Ishikawa (cell line): ENCODE measurements at regions not wholly inside any gene's neighbourhood (a gene's known extent, or its start where the extent isn't known, plus 50 kb on each side); places are given as distances from the start of the nearest gene placed in this dataset.

ENCODE experiments used
- CEBPB ChIP-seq: IDR thresholded peaks from 2 replicates; pipeline ENCODE4 v1.6.1; 2012
- CREB1 ChIP-seq: IDR thresholded peaks from 2 replicates; pipeline ENCODE4 v1.6.1; 2012; ENCODE audit warnings: low read depth
- EGR1 ChIP-seq: IDR thresholded peaks from 2 replicates; pipeline ENCODE4 v1.6.1; 2012
- EP300 ChIP-seq: IDR thresholded peaks from 2 replicates; pipeline ENCODE4 v1.6.1; 2012; ENCODE audit warnings: borderline replicate concordance
- FOXM1 ChIP-seq: IDR thresholded peaks from 2 replicates; pipeline ENCODE4 v1.6.1; 2012; ENCODE audit warnings: low read depth, borderline replicate concordance
- MAX ChIP-seq: IDR thresholded peaks from 2 replicates; pipeline ENCODE4 v1.6.1; 2012
- NFIC ChIP-seq: IDR thresholded peaks from 2 replicates; pipeline ENCODE4 v1.6.1; 2012
- RAD21 ChIP-seq: IDR thresholded peaks from 2 replicates; pipeline ENCODE4 v1.6.1; 2012; ENCODE audit warnings: low read depth
- REST ChIP-seq: IDR thresholded peaks from 2 replicates; pipeline ENCODE4 v1.6.1; 2012; ENCODE audit warnings: low read depth, mild to moderate bottlenecking
- TAF1 ChIP-seq: IDR thresholded peaks from 2 replicates; pipeline ENCODE4 v1.6.1; 2012; ENCODE audit warnings: low read depth, mild to moderate bottlenecking
- TCF12 ChIP-seq: IDR thresholded peaks from 2 replicates; pipeline ENCODE4 v1.6.1; 2012; ENCODE audit warnings: low read depth
- TEAD4 ChIP-seq: IDR thresholded peaks from 2 replicates; pipeline ENCODE4 v1.6.1; 2012
- USF1 ChIP-seq: IDR thresholded peaks from 2 replicates; pipeline ENCODE4 v1.6.1; 2012
- YY1 ChIP-seq: IDR thresholded peaks from 2 replicates; pipeline ENCODE4 v1.6.1; 2012; ENCODE audit warnings: low read depth
- ZBTB7A ChIP-seq: IDR thresholded peaks from 2 replicates; pipeline ENCODE4 v1.6.1; 2012; ENCODE audit warnings: low read depth

GRCh38 chr9:84481231-84481630 is 140.7 kb upstream of the SLC28A3 start:
- TF ChIP-seq EGR1: no peak
- no peak for TF ChIP-seq FOXM1
- no peak for TF ChIP-seq TCF12
- no peak for TF ChIP-seq CREB1
- no peak for TF ChIP-seq ZBTB7A

- TF ChIP-seq ZBTB7A (no peak), FOXM1 (no peak), RAD21 (no peak), REST (no peak), YY1 (no peak), CEBPB (no peak), USF1 (no peak), TAF1 (no peak), CREB1 (no peak), EP300 (no peak), TCF12 (no peak), MAX (no peak), EGR1 (no peak), NFIC (no peak), TEAD4 (no peak)
Measured at GRCh38 chr9:84481636-84482218, 141.2 kb upstream of the SLC28A3 start.

GRCh38 chr9:84482607-84483006 is 142.0 kb upstream of the SLC28A3 start:
- no peak for TF ChIP-seq TAF1
- TF ChIP-seq ZBTB7A: no peak
- TF ChIP-seq RAD21: no peak
- TF ChIP-seq YY1: no peak
- TF ChIP-seq CREB1: no peak
- no peak for TF ChIP-seq CEBPB
- no peak for TF ChIP-seq FOXM1
- TF ChIP-seq EGR1: no peak
- TF ChIP-seq TEAD4: no peak
- no peak for TF ChIP-seq MAX
- TF ChIP-seq NFIC: no peak
- no peak for TF ChIP-seq USF1
- no peak for TF ChIP-seq EP300
- TF ChIP-seq TCF12: no peak
- TF ChIP-seq REST: no peak

- TF ChIP-seq TAF1: no peak
- TF ChIP-seq YY1: no peak
- no peak for TF ChIP-seq TEAD4
- TF ChIP-seq FOXM1: no peak
- no peak for TF ChIP-seq TCF12
- TF ChIP-seq CREB1: no peak
- TF ChIP-seq NFIC: no peak
- TF ChIP-seq MAX: no peak
- TF ChIP-seq EGR1: no peak
- TF ChIP-seq ZBTB7A: no peak
Measured at GRCh38 chr9:84484172-84484571, 143.6 kb upstream of the SLC28A3 start.

GRCh38 chr9:84485539-84485938 is 145.0 kb upstream of the SLC28A3 start:
- TF ChIP-seq FOXM1: no peak
- no peak for TF ChIP-seq TCF12
- TF ChIP-seq USF1: no peak
- no peak for TF ChIP-seq EGR1
- no peak for TF ChIP-seq NFIC
- no peak for TF ChIP-seq CEBPB
- TF ChIP-seq EP300: no peak
- no peak for TF ChIP-seq ZBTB7A
- no peak for TF ChIP-seq REST
- no peak for TF ChIP-seq MAX
- TF ChIP-seq CREB1: no peak
- TF ChIP-seq RAD21: no peak
- TF ChIP-seq TEAD4: no peak
- no peak for TF ChIP-seq TAF1
- TF ChIP-seq YY1: no peak
